Lower leg skin (tissue), 4 donors: ENCODE measurements at regions not wholly inside any gene's neighbourhood (a gene's known extent, or its start where the extent isn't known, plus 50 kb on each side); places are given as distances from the start of the nearest gene placed in this dataset.
A peak's percentile ranks its signal among the peaks of the same experiment; 100 is the strongest.
"Not testable (repeated sequence)": the region's sequence is repeated elsewhere in the genome, so short reads cannot be mapped to it uniquely, and the experiment has no call there.

ENCODE experiments used
- DNase-seq, 2 donors: peaks; one replicate each; pipeline ENCODE4 v3.0.0-alpha.2; 2019; ENCODE audit warnings: low spot score in 2 of 2
- H3K4me3 ChIP-seq: fragments of 200-600 bp; sonication (generic); 2 replicates; pipeline ENCODE4 v1.5.1; 2017; ENCODE audit warnings: mild to moderate bottlenecking, low read depth; ENCODE audit not compliant: poor library complexity, severe bottlenecking
- POLR2A ChIP-seq, 2 donors: fragments of 450-650 bp; IDR thresholded peaks; one replicate each; pipeline ENCODE4 v1.6.1; 2016 to 2017; ENCODE audit warnings: antibody characterized with exemption in 2 of 2, mild to moderate bottlenecking in 1 of 2, moderate library complexity in 1 of 2
- WGBS, 2 donors: methylation state at CpG; one replicate each; pipeline ENCODE4 v1.1.5; 2018; 5-methylcytosine and 5-hydroxymethylcytosine counted together
- intact Hi-C: fragments of 100-400 bp; cut with DNase I; formaldehyde crosslinking; loops from one replicate; pipeline ENCODE4 v1.15.0; 2023; ENCODE audit warnings: low total_unique reads
- TF ChIP-seq, protein P1 (sequence below), 3 donors: fragments of 450-650 bp; IDR thresholded peaks; one replicate each; pipeline ENCODE4 v1.5.1; 2016; ENCODE audit warnings: antibody characterized with exemption in 3 of 3, mild to moderate bottlenecking in 3 of 3, moderate library complexity in 2 of 3

- DNase-seq = peak in 1 of 2 donors; percentile 76
- 66 to 77% methylated on average over 11 to 12 of the region's 12 CpGs for WGBS, 2 donors
- intact Hi-C loops = no loop called here
- TF ChIP-seq, protein P1, sequence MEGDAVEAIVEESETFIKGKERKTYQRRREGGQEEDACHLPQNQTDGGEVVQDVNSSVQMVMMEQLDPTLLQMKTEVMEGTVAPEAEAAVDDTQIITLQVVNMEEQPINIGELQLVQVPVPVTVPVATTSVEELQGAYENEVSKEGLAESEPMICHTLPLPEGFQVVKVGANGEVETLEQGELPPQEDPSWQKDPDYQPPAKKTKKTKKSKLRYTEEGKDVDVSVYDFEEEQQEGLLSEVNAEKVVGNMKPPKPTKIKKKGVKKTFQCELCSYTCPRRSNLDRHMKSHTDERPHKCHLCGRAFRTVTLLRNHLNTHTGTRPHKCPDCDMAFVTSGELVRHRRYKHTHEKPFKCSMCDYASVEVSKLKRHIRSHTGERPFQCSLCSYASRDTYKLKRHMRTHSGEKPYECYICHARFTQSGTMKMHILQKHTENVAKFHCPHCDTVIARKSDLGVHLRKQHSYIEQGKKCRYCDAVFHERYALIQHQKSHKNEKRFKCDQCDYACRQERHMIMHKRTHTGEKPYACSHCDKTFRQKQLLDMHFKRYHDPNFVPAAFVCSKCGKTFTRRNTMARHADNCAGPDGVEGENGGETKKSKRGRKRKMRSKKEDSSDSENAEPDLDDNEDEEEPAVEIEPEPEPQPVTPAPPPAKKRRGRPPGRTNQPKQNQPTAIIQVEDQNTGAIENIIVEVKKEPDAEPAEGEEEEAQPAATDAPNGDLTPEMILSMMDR (IDR thresholded peaks at IDR 0.05) = no peak
- TF ChIP-seq POLR2A (IDR thresholded peaks at IDR 0.05) = no peak
- no peak overlapping the region for H3K4me3 ChIP-seq
Observed at GRCh38 chr15:100770661-100771584, 108.7 kb upstream of the ALDH1A3 start.

- intact Hi-C loops = no loop called here
- TF ChIP-seq POLR2A (IDR thresholded peaks at IDR 0.05) = no peak
- TF ChIP-seq, protein P1 (IDR thresholded peaks at IDR 0.05) = no peak
- 53% methylated on average over 4 of the region's 4 CpGs for WGBS, 2 donors
- peak; percentile 16 to 82 for DNase-seq
- H3K4me3 ChIP-seq = no peak overlapping the region
Observed at GRCh38 chr15:100771746-100772145, 107.9 kb upstream of the ALDH1A3 start.

GRCh38 chr15:100772478-100772877, 107.2 kb upstream of the ALDH1A3 start:
- WGBS, 2 donors = 87 to 88% methylated on average over 6 of the region's 6 CpGs
- intact Hi-C loops = no loop called here
- no peak for TF ChIP-seq POLR2A (IDR thresholded peaks at IDR 0.05)
- TF ChIP-seq, protein P1 (IDR thresholded peaks at IDR 0.05) = no peak
- DNase-seq = peak in 1 of 2 donors; percentile 20
- H3K4me3 ChIP-seq = no peak overlapping the region

DNA sequence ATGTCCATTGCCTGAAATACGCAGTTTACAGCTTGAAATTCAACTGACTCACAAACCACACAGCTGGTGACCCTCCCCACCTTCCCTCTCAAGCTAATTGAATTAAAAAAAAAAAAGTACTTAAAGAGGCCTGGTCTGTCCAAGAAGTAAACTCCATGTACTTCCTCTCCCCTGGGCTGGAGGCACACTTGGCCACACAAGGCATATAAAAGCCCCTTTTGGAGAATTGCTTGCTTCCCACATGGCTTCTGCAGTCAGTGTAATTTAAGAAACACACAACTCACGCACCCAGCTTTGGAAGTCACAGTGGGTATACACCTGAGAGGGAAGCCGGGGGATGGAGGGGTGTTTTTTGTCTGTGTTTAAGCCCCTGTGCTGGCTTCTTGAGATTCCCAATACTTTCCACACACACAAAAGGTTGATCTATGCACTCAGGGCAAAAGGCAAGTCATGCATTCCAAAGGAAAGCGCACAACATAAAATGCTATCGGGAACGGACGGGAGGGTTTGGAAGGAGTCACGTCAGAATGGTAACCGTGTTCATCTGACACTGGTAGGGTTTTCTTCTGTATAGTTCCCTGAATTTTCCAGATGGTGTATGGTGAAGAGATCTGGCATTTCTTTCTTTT, 106.6 kb upstream of the ALDH1A3 start:
- intact Hi-C loops = no loop called here
- TF ChIP-seq, protein P1 (IDR thresholded peaks at IDR 0.05) = no peak
- no peak for TF ChIP-seq POLR2A (IDR thresholded peaks at IDR 0.05)
- peak in 1 of 2 donors; percentile 48 for DNase-seq
- WGBS, 2 donors = 91 to 92% methylated on average over 9 of the region's 9 CpGs
- H3K4me3 ChIP-seq = no peak overlapping the region

- intact Hi-C loops, H3K4me3 ChIP-seq: not testable (repeated sequence)
- WGBS, 2 donors = 92 to 96% methylated on average over 8 to 21 of the region's 28 CpGs
- peak in 1 of 2 donors; percentile 59 for DNase-seq
Observed at GRCh38 chr15:100774044-100774443, 105.6 kb upstream of the ALDH1A3 start.

- intact Hi-C loops = no loop called here
- no peak overlapping the region for H3K4me3 ChIP-seq
- no peak for TF ChIP-seq POLR2A (IDR thresholded peaks at IDR 0.05)
- TF ChIP-seq, protein P1 (IDR thresholded peaks at IDR 0.05) = no peak
- DNase-seq = peak in 1 of 2 donors; percentile 70
- WGBS, 2 donors = 87 to 93% methylated on average over 12 of the region's 12 CpGs
Observed at GRCh38 chr15:100775581-100776185, 103.9 kb upstream of the ALDH1A3 start.
